ENCODE measurements at regions not wholly inside any gene's neighbourhood (a gene's known extent, or its start where the extent isn't known, plus 50 kb on each side); places are given as distances from the start of the nearest gene placed in this dataset.

GRCh38 chr16:85429776-85430522, 183.2 kb upstream of the GSE1 start:
- H3K27ac ChIP-seq (ENCODE audit: low read depth in 1 of 2, low read length in 2 of 2): no peak overlapping the region
- H3K4me3 ChIP-seq (replicated peaks in 1 of 3; ENCODE audit: low read depth in 2 of 3, low read length in 3 of 3): no peak overlapping the region
- peaks cover 6 to 10% (median 8%) of the 10 kb centered on the region in 3 donors for H3K27me3 Mint-ChIP-seq (ENCODE audit: low read depth in 3 of 3)
- WGBS (ENCODE audit: insufficient coverage): 94% methylated on average over 11 of the region's 18 CpGs
- H4K20me1 ChIP-seq (ENCODE audit: insufficient read depth, low read length): no peaks in the 10 kb centered on the region
- no peak overlapping the region for H3K9ac ChIP-seq (ENCODE audit: insufficient read depth, low read length, poor library complexity, severe bottlenecking)
- no peaks in the 10 kb centered on the region for H3K27me3 ChIP-seq (ENCODE audit: control insufficient read depth in 2 of 2, insufficient read depth in 2 of 2, low read length in 2 of 2)
- H3K79me2 ChIP-seq (ENCODE audit: insufficient read depth, low read length): no peaks in the 10 kb centered on the region
- H2AFZ ChIP-seq (ENCODE audit: insufficient read depth, low read depth, low read length, poor library complexity, severe bottlenecking): no peak overlapping the region
- H3K27ac Mint-ChIP-seq: no peak overlapping the region
- no peaks in the 10 kb centered on the region for H3K9me3 ChIP-seq (replicated peaks in 1 of 2; ENCODE audit: control insufficient read depth in 1 of 2, insufficient read depth in 1 of 2, low read length in 2 of 2)
- DNase-seq: no peak
- peaks cover 0 to 2% (median 0%) of the 10 kb centered on the region in 7 donors for H3K9me3 Mint-ChIP-seq
- no peak overlapping the region for H3K4me2 ChIP-seq (replicated peaks; ENCODE audit: extremely low read depth, low read length, poor library complexity, severe bottlenecking)
- no peak for TF ChIP-seq CTCF (IDR thresholded peaks at IDR 0.05)
- no peaks in the 10 kb centered on the region for H3K4me1 ChIP-seq (ENCODE audit: control insufficient read depth in 1 of 2, insufficient read depth in 2 of 2, low read length in 2 of 2)
- H3K36me3 Mint-ChIP-seq: no peaks in the 10 kb centered on the region
- no peaks in the 10 kb centered on the region for H3K36me3 ChIP-seq (replicated peaks in 1 of 2; ENCODE audit: control insufficient read depth in 1 of 2, insufficient read depth in 2 of 2, low read length in 2 of 2)
- intact Hi-C loops (cut with micrococcal nuclease): no loop called here
- no peak overlapping the region for H3K4me3 Mint-ChIP-seq
- H3K4me1 Mint-ChIP-seq: no peaks in the 10 kb centered on the region

DNA sequence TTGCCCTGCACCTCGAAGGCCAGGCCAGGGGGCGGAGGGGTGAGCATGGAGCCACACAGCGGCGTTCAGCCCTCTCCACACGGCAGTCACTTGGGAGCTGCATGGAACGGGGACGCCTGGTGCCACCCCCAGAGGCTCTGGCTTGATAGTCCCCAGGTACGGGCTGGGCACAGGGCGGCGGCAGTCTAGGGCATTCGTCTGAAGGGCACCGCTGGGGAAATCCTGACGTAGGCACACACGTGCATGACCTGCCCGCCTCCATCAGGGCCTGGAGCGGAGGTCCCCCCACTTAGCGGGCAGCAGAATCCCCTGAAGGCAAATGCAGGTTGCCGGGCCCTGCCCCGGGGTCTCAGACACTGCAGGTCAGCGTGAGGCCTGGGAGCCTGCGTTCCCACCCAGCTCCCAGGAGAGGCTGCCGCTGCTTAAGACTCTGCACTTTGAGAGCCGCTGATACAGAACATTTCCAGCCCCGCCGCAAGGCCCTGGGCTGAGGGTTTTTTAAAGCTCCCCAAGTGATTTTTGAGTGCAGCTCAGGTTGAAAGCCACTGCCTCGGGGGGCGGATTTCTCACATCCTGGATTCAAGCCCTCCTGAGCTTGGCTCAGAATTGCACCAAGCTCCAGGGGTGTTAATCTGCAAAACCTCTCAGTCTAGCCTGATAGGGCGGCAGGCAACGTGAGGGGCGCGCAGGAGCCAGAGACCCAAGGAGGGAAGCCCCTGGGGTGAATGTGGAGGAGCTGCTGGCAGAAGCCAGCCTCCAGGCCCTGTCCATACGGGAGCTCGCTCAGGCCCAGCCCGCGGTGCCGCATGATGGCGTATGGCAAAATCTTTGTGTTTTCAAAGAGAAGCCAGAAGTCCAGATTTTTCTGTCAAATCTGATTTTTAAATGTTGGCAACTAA, 182.3 kb upstream of the GSE1 start:
- Histone ChIP-seq H3K27me3 (ENCODE audit: control insufficient read depth in 2 of 2, insufficient read depth in 2 of 2, low read length in 2 of 2) (no peaks in the 10 kb centered on the region), H4K20me1 (ENCODE audit: insufficient read depth, low read length) (no peaks in the 10 kb centered on the region), H3K9me3 (replicated peaks in 1 of 2; ENCODE audit: control insufficient read depth in 1 of 2, insufficient read depth in 1 of 2, low read length in 2 of 2) (no peaks in the 10 kb centered on the region), H2AFZ (ENCODE audit: insufficient read depth, low read depth, low read length, poor library complexity, severe bottlenecking) (no peak overlapping the region), H3K79me2 (ENCODE audit: insufficient read depth, low read length) (no peaks in the 10 kb centered on the region), H3K4me1 (ENCODE audit: control insufficient read depth in 1 of 2, insufficient read depth in 2 of 2, low read length in 2 of 2) (no peaks in the 10 kb centered on the region), H3K36me3 (replicated peaks in 1 of 2; ENCODE audit: control insufficient read depth in 1 of 2, insufficient read depth in 2 of 2, low read length in 2 of 2) (no peaks in the 10 kb centered on the region), H3K27ac (ENCODE audit: low read depth in 1 of 2, low read length in 2 of 2) (no peak overlapping the region), H3K4me2 (replicated peaks; ENCODE audit: extremely low read depth, low read length, poor library complexity, severe bottlenecking) (no peak overlapping the region), H3K9ac (ENCODE audit: insufficient read depth, low read length, poor library complexity, severe bottlenecking) (no peak overlapping the region), H3K4me3 (replicated peaks in 1 of 3; ENCODE audit: low read depth in 2 of 3, low read length in 3 of 3) (no peak overlapping the region)
- 95% methylated on average over 35 of the region's 37 CpGs for WGBS (ENCODE audit: insufficient coverage)
- no peak for DNase-seq
- Mint-ChIP-seq H3K4me1 (no peaks in the 10 kb centered on the region), H3K27ac (no peak overlapping the region), H3K9me3 (peaks cover 0 to 2% (median 0%) of the 10 kb centered on the region in 7 donors), H3K4me3 (no peak overlapping the region), H3K27me3 (ENCODE audit: low read depth in 3 of 3) (peaks cover 4 to 10% (median 6%) of the 10 kb centered on the region in 3 donors), H3K36me3 (no peaks in the 10 kb centered on the region)
- no peak for TF ChIP-seq CTCF (IDR thresholded peaks at IDR 0.05)
- intact Hi-C loops (cut with micrococcal nuclease): no loop called here

All from CD14-positive monocyte (primary cell).